ENCODE measurements at regions not wholly inside any gene's neighbourhood (a gene's known extent, or its start where the extent isn't known, plus 50 kb on each side); places are given as distances from the start of the nearest gene placed in this dataset.

- TF ChIP-seq, protein P1, sequence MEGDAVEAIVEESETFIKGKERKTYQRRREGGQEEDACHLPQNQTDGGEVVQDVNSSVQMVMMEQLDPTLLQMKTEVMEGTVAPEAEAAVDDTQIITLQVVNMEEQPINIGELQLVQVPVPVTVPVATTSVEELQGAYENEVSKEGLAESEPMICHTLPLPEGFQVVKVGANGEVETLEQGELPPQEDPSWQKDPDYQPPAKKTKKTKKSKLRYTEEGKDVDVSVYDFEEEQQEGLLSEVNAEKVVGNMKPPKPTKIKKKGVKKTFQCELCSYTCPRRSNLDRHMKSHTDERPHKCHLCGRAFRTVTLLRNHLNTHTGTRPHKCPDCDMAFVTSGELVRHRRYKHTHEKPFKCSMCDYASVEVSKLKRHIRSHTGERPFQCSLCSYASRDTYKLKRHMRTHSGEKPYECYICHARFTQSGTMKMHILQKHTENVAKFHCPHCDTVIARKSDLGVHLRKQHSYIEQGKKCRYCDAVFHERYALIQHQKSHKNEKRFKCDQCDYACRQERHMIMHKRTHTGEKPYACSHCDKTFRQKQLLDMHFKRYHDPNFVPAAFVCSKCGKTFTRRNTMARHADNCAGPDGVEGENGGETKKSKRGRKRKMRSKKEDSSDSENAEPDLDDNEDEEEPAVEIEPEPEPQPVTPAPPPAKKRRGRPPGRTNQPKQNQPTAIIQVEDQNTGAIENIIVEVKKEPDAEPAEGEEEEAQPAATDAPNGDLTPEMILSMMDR (IDR thresholded peaks at IDR 0.05), result peak; percentile 49 to 58 (median 56)
- H3K36me3 ChIP-seq, result no peaks in the 10 kb centered on the region
- intact Hi-C loops (cut with DNase I), result loop anchor here in 1 of 3 donors (10.0 kb wide), 1 partner anchor 613 kb away; no protein-coding TSS in a partner anchor
- no peak overlapping the region for H3K27ac ChIP-seq
- ATAC-seq (peak; percentile 94 to 99 (median 96)), FAIRE-seq (no peak), DNase-seq (peak; percentile 65 to 90 (median 82))
- no peaks in the 10 kb centered on the region for H3K4me1 ChIP-seq
- no peaks in the 10 kb centered on the region for H3K9me3 ChIP-seq
- H3K4me3 ChIP-seq, result no peak overlapping the region
- H3K27me3 ChIP-seq, result no peaks in the 10 kb centered on the region
- WGBS, 2 donors, result 41 to 43% methylated on average over 13 of the region's 13 CpGs
Observed at GRCh38 chr10:78657163-78657861, 411.5 kb upstream of the ZMIZ1 start.

DNA sequence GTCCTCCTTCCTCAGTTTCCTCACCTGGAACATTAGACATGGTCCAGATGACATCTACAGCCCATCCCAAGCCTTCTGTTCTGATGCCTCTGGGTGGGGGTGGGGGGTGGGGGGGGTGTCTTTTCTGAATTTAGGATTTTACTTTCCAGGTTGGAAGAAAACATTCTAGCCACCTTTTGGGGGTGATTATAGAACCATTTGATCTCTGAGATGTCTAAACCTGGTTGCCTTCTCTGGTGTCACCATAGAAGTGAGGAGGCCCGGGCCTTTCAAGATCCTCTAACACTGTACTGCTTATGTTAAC is 411.0 kb upstream of the ZMIZ1 start:
- no peaks in the 10 kb centered on the region for H3K9me3 ChIP-seq
- no peak for ATAC-seq
- H3K4me3 ChIP-seq, result no peak overlapping the region
- intact Hi-C loops (cut with DNase I), result loop anchor here in 1 of 3 donors (10.0 kb wide), 1 partner anchor 613 kb away; no protein-coding TSS in a partner anchor
- WGBS, 2 donors, result 79 to 94% methylated on average over 1 of the region's 1 CpG
- TF ChIP-seq, protein P1 (IDR thresholded peaks at IDR 0.05), result no peak
- no peaks in the 10 kb centered on the region for H3K27me3 ChIP-seq
- no peaks in the 10 kb centered on the region for H3K36me3 ChIP-seq
- no peak for DNase-seq
- no peak for FAIRE-seq
- H3K4me1 ChIP-seq, result no peaks in the 10 kb centered on the region
- H3K27ac ChIP-seq, result no peak overlapping the region

DNA sequence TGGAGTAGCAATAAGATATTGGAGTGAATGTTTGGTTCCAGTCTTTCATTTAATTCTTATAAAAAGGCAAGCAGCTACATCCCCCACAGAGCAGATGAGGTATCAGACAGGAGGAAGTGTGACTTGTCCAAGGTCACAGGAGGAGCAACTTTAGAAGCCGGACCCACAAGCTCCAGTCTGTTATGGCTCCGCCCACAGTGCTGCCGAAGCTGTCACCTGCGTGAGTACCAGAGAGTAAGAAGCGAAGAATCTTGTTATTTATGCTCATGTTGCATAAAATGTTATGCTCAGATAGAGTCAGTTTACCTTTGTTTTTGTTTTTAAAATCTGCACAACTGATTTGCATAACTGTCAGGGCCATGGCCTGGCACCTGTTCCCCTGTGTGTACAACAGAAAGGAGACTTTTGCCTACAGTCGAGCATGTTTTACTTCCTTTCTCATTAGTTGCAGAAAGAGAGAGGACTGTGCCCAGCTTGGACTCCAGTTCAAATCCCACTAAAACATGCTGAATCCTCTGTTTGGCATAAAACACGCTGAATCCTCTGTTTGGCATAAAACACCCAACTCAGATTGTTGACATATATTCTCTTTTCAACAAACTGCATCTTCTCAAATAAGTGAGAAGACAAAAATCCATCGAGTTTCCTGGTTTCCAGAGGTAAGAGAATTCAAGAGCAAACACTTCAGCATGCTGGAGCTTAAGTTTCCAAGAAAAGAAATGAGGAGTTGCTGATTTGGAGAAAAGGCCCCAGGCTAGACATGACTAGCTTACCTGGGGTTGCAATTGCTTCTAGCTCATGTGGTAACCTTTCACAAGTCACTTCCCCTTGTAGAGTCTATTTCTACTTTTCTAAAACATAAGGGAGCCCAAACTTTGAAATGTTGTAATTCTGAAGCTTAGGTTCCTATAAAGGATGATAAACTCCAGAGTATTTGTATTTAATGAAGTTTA is 409.8 kb upstream of the ZMIZ1 start:
- WGBS, 2 donors, result 70 to 75% methylated on average over 8 of the region's 8 CpGs
- intact Hi-C loops (cut with DNase I), result loop anchor here in 1 of 3 donors (10.0 kb wide), 1 partner anchor 614 kb away; no protein-coding TSS in a partner anchor
- Histone ChIP-seq H3K27ac (no peak overlapping the region), H3K36me3 (no peaks in the 10 kb centered on the region), H3K4me1 (no peaks in the 10 kb centered on the region), H3K9me3 (no peaks in the 10 kb centered on the region), H3K27me3 (no peaks in the 10 kb centered on the region), H3K4me3 (no peak overlapping the region)
- DNase-seq, result no peak
- no peak for ATAC-seq
- TF ChIP-seq, protein P1 (IDR thresholded peaks at IDR 0.05), result no peak
- FAIRE-seq, result no peak

DNA sequence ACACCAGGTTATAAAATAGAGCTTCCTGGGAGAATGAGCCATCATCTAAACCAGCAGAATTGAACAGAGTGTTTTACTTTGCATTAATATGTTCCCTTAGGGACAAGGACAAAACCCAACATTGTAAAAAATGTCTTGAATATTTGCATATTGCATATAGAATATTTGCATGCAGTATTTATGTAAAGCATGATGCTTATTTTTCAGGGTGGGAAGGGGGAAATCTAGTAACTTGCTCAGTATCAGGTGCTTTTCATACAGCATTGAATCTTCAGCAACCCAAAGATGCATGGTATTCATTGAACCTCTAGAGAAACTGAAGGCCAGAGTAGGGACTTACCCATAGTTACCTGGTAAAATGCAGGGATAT is 409.2 kb upstream of the ZMIZ1 start:
- intact Hi-C loops (cut with DNase I), result loop anchor here in 1 of 3 donors (10.0 kb wide), 1 partner anchor 615 kb away; no protein-coding TSS in a partner anchor
- FAIRE-seq (no peak), ATAC-seq (no peak), DNase-seq (no peak)
- Histone ChIP-seq H3K4me3 (no peak overlapping the region), H3K9me3 (no peaks in the 10 kb centered on the region), H3K4me1 (no peaks in the 10 kb centered on the region), H3K36me3 (no peaks in the 10 kb centered on the region), H3K27me3 (no peaks in the 10 kb centered on the region), H3K27ac (no peak overlapping the region)
- TF ChIP-seq, protein P1 (IDR thresholded peaks at IDR 0.05), result no peak

Data from pancreas (tissue), 10 donors.